ENCODE measurements at regions not wholly inside any gene's neighbourhood (a gene's known extent, or its start where the extent isn't known, plus 50 kb on each side); places are given as distances from the start of the nearest gene placed in this dataset.
A peak's percentile ranks its signal among the peaks of the same experiment; 100 is the strongest.
"Not testable (repeated sequence)": the region's sequence is repeated elsewhere in the genome, so short reads cannot be mapped to it uniquely, and the experiment has no call there.

DNA sequence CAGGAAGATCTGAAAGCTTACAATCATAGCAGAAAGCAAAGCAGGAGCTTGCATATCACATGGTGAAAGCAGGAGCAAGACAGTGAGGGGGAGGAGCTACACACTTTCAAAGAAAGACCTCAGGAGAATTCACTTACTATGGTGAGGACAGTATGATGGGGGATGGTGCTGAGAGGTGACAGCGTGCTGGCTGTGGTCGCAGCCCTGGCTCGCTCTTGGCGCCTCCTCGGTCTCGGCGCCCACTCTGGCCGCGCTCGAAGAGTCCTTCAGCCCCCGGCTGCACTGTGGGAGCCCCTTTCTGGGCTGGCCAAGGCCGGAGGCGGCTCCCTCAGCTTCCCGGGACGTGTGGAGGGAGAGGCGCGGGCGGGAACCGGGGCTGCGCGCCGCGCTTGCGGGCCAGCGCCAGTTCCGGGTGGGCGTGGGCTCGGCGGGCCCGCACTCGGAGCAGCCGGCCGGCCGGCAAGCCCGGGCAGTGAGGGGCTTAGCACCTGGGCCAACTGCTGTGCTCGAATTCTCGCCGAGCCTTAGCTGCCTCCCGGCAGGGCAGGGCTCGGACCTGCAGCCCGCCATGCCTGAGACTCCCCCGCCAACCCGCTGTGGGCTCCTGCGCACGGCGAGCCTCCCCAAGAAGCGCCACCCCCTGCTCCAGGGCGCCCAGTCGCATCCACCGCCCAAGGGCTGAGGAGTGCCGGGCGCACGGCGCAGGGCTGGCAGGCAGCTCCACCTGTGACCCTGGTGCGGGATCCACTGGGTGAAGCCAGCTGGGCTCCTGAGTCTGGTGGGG, 131.9 kb upstream of the SPATS2L start:
- DNase-seq = no peak

DNA sequence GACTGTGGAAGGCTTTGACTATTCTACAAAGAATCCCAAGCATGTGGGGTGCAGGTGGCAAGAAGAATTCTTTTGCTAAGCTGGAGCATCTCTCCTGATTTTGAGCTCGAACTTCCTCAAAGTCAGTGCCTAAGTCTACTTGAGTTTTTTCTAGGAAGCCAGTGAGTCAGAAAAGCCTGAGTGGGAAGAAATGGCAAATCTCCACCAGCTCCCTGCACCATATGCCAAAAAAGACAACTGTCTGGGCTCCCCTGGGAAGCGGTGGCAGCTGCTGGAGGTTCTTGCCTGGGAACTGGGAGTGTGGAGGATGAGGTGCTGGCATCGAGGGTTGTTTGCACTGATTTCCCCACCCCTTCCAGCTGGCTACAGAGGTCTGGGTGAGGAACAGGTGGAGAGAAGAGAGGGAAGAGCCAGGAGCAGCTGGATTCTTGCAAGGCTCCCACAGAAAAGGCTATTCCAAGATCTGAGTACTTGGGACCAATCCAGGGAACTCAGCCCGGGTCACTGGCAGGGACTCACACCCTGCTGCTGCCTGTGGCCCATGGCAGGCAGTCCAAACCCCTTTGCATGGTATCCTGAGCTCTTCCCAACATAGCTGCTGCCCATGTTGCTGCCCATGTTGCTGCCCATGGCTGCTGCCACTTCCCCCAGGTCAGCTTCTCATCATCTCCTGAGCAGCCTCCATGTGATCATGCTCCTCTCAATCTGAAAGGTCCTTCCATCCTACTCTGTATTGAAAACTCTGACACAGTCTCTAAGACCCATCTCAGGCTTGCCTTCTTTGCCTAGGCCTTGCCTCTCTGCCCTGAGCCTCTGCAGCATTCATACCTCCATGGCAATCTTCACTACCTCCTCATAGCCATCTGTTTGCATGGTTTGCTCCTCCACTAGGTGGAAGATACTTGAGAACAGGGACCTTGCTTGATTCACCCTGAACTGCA, 128.3 kb upstream of the SPATS2L start:
- no peak for DNase-seq

DNA sequence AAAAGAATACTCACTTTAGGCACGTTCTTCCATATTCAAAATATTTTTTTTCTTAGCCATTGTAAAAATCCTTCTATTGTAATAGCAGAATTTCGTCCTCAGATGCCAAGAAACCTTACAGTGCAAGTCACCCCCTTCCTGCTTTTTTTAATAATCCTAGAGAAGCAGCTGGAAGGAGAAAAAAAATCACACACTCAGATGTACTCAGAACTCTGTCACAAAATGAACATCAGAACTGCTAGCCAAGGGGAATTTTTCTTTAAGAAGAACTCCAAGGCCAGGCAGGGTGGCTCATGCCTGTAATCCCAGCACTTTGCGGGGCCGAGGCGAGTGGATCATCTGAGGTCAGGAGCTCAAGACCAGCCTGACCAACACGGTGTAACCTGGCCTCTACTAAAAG, 127.3 kb upstream of the SPATS2L start:
- no peak for DNase-seq

DNA sequence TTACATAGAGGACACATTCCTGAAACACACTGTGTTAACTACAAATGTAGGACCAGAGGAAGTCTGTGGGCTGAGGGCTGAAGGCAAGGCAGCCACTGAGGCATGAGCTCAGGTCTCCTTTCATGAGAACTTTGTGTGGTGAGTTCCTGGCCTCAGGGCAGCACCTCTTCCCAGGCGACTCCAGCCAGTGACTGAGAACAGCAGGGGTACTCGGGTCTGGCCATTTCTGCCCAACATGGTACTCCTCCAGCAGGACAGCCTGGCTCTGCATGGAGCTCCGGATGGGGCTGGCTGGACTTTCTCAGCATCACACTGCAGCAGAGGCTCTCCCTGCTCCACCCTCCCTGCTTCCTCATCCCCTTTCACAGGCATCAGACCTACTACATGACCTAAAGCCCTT, 125.5 kb upstream of the SPATS2L start:
- no peak for DNase-seq

DNA sequence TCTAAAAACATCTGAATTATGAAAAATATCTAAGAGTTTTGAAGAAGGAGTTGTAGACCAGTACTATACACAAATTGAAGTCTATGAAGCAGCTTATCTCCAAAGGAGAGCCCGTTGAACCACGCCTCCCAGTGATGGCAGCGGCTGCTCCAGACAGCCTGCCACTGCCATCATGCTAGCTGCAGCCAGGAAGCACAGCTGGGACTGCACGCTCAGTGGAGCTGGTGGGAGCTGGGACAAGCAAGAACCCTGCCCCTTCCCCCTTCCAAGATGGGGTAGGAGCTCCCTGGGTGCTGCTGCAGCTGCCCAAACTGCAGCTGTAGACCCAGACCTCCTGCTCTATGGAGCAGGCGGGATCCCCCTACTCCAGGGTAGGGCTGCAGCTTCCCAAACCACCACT, 124.7 kb upstream of the SPATS2L start:
- DNase-seq = no peak

DNA sequence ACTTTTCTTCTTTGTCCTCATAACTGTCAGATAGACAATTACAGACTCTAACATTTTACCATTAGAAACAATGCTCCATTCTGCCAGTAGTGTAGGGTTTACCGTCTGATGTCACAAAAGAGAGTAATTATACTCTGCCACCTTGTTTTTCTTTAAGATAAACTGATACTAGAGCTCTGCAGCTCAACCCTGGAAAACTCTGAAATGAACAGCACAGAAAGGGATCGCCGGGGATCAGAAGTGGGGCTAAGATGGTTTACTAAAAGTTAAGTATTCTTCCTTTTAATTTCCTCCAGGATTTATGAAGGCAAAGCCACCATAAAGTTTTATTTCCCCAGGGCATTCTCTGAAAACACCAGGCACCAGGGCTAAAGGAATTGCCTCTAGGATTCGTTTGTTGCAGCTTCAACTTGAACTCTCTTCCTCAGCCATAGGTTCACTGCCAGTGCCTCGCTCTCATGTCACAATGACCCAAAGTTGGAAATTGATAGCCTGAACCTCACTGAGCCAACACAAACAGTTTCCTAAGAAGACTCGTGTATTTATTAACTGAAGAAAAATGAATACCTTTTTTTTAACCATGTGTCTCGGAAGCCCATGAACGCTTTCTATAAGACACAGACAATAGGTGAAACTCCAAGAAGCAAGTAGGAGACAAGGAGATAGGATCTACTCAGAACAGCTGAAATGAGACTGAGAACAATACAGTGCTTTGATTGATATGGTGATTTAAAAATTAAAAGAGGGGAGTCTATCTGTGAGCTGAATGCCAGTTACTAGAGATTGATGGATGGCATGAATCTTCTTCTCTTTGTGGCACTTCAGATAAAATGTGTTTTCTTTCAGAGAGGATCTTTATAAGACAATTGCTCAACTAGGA, 121.5 kb upstream of the SPATS2L start:
- DNase-seq = no peak

DNA sequence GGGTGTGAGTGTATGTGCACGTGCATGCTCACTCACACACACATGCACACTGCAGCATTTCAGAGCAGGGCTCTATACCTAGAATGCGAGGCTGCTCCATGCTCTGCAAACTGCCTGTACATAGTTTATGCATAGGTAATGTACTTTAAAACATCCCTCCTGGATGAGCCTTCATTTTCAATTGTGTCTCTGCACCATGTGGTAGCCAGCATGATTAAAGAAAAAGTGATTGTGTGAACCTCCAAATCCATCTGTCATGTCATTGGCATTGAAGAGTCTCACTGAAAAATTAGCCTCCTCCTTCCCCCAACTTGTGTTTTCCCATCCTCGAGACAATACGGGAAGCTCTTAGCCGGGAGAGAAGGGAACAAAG, 120.9 kb upstream of the SPATS2L start:
- DNase-seq = no peak

DNA sequence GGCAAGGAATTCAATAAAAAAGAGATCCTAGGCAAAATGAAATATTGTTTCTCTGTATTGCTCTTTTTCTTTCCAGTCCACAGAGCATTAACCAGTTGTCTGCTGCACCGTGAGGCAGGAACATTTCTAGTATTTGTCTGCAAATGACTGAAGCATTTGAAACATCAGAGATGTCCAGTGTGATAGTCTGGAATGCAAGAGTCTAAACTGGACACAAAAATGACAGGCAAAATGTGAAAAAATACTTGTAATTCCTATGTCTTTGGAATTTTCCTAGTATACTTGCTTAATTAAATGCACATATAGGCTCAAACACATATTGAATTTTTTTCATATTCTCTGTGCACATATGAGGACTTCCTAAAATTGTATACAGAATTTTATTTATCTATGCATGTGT, 120.5 kb upstream of the SPATS2L start:
- no peak for DNase-seq

DNA sequence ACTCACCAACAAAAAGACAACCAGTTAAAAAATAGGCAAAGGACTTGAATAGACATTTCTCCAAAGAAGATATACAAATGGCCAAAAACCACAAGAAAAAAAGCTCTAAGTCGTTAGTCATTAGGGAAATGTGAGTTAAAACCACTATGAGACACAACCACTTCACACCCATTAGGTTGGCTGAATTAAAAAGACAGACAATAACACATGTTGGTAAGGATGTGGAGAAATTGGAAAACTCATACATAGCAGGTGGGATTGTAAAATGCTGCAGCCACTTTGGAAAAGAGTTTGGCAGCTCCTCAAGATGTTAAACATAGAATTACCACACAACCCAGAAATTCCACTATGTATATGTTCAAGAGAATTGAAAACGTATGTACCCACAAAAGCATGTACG, 117.6 kb upstream of the SPATS2L start:
- no peak for DNase-seq

DNA sequence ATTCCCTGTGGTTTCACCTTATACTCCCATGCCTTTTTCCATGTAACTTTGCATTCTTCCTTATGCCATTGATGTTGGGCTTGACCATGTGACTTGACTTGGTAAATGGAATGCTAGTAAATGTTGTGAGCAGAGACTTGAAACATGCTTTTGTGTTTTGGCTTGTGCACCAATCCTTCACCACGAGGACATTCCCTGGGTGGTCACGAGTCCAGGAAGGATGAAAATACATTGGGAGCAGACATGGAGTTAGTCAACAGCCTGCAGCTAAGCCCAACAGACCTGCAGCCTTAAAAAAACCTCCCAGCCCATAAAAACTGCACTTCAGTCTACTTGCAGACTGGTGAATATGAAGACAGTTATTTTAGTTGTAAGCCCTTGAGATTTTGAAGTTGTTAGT, 116.5 kb upstream of the SPATS2L start:
- DNase-seq = no peak

DNA sequence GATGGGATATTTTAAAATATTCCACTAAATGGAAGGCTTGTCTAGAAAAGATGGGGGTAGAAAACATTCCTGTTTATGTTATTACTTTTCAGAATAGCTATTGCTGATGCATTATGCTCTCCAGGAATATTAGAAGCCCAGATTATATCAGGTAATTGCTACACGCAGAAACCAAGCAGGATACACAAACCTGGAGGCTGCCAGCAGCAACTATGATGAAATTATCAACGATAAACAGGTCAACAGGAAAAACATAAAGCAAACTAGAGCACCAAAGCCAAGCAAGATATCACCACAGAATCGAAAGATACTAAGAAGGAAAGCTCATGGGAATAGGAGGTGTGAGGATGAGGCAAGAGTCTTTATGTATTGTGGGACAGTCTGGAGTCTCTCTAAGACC, 113.2 kb upstream of the SPATS2L start:
- no peak for DNase-seq

DNA sequence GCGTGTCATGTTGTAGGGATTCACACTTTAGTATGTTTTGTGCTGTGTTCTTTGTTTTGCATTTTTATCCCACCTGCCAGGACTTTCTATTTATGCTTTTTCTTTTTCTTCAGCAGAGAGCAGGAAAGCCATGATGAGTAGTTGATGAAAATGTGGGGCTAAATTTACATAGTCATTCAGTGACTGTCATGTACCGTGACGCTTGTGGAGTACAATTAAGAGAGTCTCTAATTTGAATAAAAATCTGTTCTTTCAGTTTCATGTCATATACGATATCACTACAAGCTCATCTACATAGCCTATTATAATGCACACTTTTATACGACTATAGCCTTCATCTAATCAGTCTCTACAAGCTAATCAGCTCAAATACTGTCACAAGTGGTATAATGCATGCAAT, 112.7 kb upstream of the SPATS2L start:
- DNase-seq = no peak

DNA sequence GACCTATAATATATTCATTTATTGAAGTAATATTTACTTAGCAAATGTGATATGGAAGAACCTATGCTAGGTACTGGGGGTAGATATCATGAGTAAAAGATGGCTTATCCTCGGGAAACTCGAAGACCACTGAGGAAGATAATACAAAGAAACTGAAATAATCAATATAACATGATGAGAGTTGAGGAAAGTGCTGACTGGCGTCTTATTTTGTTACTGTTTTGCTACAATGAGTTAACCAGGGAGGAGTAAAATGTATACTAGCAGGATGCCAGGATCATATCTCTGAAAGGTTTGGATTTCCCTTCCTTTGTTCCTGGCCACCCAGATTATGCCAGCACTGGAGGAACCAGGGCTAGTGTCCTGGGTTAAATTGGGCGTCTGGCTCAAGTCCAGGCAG, 111.7 kb upstream of the SPATS2L start:
- DNase-seq = no peak

DNA sequence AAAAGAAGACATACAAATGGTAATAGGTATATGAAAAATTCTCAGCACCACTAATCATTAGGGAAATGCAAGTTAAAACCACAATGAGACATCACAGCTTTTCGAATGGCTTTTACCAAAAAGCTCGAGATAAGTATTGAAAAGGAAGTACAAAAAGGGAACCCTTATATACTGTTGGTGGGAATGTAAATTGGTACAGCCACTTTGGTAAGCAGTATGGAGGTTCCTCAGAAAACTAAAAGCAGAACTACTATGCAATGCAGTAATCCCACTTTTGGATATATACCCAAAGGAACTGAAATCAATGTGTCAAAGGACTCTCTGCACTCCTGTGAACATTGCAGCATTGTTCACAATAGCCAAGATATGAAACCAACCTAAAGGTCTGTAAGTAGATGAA, 107.5 kb upstream of the SPATS2L start:
- DNase-seq = peak; percentile 8

DNA sequence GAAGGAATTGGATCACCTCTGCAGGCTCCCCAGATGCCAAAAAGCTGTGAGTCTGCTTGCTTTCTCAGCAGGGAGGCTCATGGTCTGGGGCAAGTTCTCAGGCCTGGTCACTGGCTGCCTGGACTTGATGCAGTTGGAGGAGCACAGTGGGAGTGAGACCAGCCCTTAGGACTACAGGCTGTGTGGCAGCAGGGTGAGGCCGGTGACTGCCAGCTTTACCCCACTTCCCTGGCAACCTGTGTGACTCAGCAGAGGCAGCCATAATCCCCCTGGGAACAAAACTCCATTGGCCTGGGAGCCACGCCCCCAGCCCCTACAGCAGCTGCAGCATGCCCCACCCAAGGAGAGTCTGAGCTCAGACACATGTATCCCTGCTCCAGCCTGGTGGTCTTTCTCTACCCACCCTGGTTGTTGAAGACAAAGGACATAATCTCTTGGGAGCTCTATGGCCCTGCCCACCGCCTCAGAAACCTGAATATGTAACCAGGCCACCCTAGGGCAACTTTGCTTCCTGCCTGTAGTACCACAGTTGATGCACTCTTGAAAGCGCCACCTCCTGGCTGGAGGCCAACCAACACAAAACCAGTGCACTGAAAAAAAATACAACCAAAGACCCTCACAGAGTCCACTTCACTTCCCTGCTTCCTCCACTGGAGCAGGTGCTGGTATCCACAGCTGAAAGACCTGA, 106.8 kb upstream of the SPATS2L start:
- DNase-seq = no peak

DNA sequence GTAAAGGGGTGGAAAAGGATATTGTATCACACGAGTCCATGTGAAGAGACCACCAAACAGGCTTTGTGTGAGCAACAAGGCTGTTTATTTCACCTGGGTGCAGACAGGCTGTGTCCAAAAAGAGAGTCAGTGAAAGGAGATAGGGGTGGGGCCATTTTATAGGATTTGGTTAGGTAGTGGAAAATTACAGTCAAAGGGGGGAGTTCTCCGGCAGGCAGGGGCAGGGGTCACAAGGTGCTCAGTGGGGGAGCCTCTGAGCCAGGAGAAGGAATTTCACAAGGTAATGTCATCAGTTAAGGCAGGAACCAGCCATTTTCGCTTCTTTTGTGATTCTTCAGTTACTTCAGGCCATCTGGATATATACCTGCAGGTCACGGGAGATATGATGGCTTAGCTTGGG, 104.7 kb upstream of the SPATS2L start:
- not testable (repeated sequence) for DNase-seq

DNA sequence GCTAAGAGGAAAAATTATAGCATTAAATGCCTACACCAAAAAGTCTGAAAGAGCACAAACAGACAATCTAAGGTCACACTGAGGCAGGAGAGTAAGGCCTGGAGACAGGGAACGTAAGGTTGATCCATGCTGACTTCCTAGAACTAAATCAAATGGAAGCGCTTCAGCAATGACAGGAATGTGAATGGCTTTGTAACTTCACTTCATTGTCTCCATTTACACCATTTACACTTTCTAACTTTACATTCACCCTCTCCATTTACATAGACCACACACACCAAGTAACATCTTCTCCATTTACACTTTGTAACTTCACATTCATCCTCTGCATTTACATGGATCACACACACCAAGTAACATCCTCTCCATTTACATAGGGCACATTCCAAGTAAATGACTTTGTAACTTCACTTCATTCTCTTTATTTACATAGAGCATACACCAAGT, 103.1 kb upstream of the SPATS2L start:
- DNase-seq = no peak

DNA sequence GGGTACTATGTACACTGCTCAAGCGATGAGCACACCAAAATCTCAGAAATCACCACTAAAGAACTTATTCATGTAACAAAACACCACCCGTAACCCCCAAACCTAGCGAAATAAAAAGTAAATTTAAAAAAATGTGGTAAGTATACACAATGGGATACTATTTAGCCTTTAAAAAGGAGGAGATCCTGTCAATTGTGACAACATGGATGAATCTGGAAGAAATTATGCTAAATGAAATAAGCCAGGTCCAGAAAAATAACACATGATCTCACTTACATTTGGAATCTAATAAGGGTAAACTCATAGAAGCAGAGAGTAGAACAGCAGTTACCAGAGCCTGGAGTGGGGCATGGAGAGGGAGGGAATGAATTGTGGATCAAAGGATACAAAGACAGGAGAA, 98.5 kb upstream of the SPATS2L start:
- DNase-seq = no peak

DNA sequence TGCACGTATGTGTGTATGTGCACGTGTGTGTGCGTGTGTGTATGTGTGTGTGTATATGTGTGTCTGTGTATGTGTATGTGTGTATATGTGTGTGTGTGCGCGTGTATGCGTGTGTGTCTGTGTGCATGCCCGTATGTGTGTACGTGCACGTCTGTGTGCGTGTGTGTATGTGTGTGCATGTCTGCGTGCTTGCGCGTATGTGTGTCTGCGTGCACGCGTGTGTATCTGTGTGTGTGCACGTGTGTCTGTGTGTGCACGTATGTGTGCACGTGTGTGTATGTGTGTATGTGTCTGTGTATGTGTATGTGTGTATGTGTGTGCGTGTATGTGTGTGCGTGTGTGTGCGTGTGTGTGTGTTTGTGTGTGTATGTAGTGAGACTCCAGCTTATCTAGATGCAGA, 97.5 kb upstream of the SPATS2L start:
- DNase-seq = no peak

DNA sequence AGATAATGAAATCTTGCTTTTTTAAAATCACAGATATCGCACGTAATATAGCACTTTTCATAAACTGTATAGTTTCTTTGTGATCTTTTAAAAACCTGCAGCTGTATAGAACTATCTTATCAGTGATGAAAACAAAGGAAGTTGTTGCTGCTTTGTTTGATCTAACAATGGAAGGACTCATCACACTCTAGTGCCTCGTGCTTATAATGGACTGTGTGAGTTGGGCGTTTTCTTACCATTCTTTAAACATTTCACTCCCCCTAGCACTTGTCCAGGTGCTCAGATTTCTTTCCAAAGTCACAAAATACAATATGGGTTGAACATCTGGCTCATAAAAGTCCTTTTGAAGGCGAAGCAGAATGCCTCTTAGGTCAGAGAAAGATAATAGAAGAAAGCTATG, 94.8 kb upstream of the SPATS2L start:
- DNase-seq = no peak

DNA sequence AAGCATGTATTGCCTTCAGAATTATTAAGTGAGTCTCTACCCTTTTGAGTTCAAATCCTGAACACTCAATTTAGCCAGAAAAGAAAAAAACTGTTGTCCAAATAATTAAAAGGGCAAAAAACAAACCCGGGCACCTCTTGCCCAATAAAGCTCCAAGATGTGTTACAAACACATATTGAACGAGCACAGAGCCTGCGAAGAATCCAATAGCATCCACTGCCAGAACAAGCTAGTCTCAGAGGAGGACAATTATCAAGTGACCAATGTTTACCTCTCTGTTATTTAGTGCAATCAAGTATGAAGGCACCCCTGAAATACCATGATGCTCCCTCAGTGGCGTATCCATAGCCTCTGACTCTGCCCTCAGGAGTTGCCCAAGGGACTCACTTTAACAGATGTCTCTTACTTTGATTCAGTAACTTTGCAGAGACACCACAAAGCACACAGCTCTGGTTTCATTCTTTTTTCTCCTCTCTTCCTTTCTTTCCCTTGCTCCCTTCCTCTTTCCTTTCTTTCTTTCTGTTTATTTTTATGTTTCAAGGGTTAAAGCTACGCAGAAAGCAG, 93.5 kb upstream of the SPATS2L start:
- DNase-seq = no peak

DNA sequence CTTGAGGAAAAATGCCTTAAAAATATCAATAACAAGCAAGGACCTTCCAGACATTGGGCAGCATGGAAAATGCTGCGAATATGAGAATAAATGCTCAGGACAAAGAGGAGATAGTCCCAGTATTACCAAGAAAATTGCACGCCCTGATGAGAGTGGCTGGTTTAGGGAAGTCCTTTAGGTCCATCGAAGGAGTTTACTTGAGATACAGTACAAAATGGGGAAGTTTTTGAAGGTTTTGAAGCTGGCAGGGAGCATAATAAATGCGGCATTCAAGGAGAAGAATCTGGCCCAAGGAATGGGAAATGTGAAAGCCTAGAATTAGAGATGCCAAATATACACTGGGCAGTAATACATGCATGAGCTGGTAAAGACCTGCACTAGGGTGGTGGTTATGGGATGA, 90.2 kb upstream of the SPATS2L start:
- DNase-seq = no peak

Data from CD4-positive, alpha-beta T cell treated with Interleukin-17A for 1 hour (primary cell).